ENCODE measurements at regions not wholly inside any gene's neighbourhood (a gene's known extent, or its start where the extent isn't known, plus 50 kb on each side); places are given as distances from the start of the nearest gene placed in this dataset.

DNA sequence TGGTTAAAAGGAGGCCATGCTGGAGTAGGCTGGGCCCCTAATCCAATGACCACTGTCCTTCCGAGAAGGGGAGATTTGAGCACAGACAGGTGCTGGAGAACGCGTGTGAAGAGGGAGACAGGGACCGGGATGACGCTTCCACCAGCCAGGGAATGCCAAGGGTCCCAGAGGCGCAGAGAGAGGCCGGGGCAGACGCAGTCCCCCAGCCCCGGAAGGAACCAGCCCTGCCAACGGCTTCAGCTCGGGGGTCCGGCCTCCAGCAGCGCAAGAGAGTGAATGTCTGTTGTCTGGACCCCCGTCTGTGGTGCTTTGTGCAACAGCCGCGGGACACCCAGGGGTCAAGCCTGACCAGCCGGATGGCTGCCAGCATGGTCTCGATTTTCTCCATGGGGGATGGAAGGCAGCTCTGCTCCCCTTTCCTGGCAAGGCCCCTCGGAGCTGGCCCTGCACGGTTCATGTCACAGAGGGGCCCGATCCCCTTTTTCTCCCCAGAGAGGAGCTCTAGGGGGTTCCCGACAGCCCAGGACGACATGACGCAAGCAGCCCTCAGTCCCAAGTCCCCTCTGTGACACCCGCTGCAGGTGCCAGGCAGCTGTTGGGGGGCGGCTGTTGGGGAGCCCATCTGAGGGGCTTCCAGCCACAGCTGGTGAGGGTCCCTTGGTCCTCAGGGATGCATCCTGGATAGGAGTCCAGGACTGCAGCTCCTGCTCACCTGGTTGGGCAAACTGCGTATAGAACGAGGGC lies 73.5 kb downstream of the SIK1 start:
- no peak for TF ChIP-seq GATA2 (IDR thresholded peaks at IDR 0.05; ENCODE audit: low read depth, low read length)
- no peak for TF ChIP-seq GATA3 (IDR thresholded peaks at IDR 0.05; ENCODE audit: low read depth, low read length)

DNA sequence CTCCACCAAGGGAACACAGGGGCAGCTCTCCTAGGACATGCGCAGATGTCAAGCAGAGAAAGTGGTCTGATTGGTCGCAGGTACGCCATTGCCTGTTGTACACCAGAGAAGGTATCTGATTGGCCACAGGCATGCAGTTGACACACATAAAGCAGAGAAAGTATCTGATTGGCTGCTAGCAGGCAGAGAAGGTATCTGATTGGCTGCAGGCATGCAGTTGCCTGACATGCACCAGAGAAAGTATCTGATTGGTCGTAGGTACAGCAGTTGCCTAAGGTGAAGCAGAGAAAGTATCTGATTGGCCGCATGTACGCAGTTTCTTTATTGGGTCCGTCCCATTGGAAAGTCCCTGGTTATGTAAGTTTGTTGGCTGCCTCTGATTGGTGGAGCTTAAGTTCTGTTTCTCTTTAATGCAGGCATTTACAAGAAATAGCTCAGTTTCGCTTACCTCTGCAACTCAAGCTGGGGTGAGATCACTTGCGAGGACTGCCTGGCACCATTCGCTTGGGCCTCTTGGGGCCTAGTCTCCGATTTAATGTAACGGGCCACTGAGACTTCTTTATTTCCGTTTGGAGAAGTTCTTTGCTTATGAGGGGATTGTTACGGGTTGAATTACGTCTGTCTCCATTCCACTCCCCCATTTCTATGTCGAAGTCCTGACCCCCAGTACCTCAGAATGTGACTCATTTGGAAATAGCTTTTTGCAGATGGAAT lies 74.2 kb downstream of the SIK1 start:
- TF ChIP-seq GATA2 (IDR thresholded peaks at IDR 0.05; ENCODE audit: low read depth, low read length) = no peak
- TF ChIP-seq GATA3 (IDR thresholded peaks at IDR 0.05; ENCODE audit: low read depth, low read length) = no peak

GRCh38 chr21:43352154-43352537 lies 74.8 kb downstream of the SIK1 start:
- no peak for TF ChIP-seq GATA3 (IDR thresholded peaks at IDR 0.05; ENCODE audit: low read depth, low read length)
- TF ChIP-seq GATA2 (IDR thresholded peaks at IDR 0.05; ENCODE audit: low read depth, low read length) = no peak

DNA sequence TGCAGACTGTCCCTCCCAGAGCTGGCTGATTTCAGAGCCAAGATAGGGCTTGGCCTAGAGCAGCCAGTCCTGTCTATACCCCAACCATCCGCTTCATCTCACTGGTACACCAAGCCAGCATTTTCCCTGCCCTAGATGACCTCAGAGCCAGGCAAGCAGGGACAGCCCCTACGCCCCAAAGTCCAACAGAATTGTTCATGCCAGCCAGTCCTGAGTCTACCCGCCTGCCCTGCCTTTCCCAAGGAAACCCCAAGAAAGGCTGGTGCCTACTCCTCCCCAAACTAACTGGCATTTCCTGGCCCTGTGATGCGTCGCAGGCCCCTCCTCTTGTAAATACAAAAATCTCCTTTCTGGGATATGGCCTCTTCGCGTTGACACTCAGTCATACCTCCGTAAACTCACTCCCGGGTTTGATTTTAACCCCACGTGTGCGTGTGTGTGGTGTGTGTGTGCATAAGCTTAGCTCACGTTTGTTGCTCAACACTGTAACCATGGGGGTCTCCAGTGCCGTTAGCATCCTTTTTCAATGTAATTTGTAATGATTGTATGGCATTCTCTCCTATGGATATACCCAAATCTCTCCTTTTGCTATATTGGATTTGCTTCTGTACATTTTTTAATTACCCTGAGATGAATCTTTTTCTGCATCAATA lies 75.3 kb downstream of the SIK1 start:
- TF ChIP-seq GATA2 (IDR thresholded peaks at IDR 0.05; ENCODE audit: low read depth, low read length) = no peak
- TF ChIP-seq GATA3 (IDR thresholded peaks at IDR 0.05; ENCODE audit: low read depth, low read length) = no peak

- TF ChIP-seq GATA2 (IDR thresholded peaks at IDR 0.05; ENCODE audit: low read depth, low read length) (no peak), GATA3 (IDR thresholded peaks at IDR 0.05; ENCODE audit: low read depth, low read length) (no peak)
These were observed 77.3 kb downstream of the SIK1 start for GRCh38 chr21:43349644-43350043.

DNA sequence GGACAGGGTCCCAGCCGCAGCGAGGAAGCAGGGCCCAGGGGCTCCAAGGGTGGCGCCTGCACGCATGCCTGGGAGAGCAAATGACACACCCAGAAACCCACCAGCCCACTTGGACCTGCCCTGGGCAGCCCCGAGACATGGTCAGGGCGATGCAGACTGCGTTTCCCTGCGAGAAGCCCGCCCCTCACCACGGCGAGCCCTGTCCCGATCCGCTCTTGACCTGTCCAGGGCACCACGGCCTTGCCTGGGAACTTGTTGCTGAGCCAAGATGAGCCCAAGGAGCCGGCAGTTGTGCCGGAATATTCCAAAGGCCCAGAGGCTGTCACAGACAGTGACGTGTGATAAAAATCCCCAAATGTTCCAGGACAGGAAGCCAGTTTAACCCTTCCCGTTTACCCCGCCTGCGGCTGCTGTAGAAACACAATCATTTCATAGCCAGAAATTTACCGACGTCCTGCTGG lies 78.1 kb downstream of the SIK1 start:
- no peak for TF ChIP-seq GATA2 (IDR thresholded peaks at IDR 0.05; ENCODE audit: low read depth, low read length)
- no peak for TF ChIP-seq GATA3 (IDR thresholded peaks at IDR 0.05; ENCODE audit: low read depth, low read length)

GRCh38 chr21:43348170-43348766 lies 78.7 kb downstream of the SIK1 start:
- TF ChIP-seq GATA2 (IDR thresholded peaks at IDR 0.05; ENCODE audit: low read depth, low read length) (no peak), GATA3 (IDR thresholded peaks at IDR 0.05; ENCODE audit: low read depth, low read length) (no peak)

- TF ChIP-seq GATA2 (IDR thresholded peaks at IDR 0.05; ENCODE audit: low read depth, low read length) (no peak), GATA3 (IDR thresholded peaks at IDR 0.05; ENCODE audit: low read depth, low read length) (no peak)
These were observed 79.3 kb downstream of the SIK1 start for GRCh38 chr21:43347461-43348169.

GRCh38 chr21:43346551-43346950 lies 80.4 kb downstream of the SIK1 start:
- TF ChIP-seq GATA2 (IDR thresholded peaks at IDR 0.05; ENCODE audit: low read depth, low read length) = no peak
- no peak for TF ChIP-seq GATA3 (IDR thresholded peaks at IDR 0.05; ENCODE audit: low read depth, low read length)

DNA sequence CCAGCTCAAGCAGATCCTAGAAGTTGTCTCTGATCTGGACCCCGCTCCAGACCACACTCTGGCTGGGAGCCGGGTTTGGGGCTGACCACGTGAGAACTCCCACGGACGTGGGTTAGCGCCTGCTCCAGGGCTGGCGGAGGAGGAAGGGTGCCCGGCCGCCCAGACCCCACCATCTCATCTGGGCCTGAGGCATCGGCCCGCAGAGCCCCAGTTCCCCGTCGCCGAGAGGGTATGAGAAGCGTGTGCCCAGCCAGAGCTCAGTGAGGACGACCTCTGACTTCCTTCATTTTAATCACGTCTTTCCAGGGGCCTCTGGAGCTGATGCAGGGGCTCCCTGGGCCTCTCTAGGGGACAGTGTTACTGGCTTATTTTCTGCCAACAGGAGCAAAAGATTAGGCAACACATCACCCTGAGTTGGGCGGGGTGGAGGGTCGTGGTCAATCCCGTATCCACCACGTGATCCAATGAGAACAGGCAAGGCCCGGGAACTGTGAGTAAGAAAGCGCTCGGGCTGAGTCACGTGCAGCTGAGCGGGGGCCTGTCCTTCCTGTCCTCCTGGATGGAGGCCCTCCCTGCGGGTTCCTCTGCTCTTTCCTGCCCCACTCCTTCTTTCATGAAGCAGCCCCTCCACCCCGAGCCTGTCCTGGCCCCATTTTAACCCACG lies 81.1 kb downstream of the SIK1 start:
- TF ChIP-seq GATA3 (IDR thresholded peaks at IDR 0.05; ENCODE audit: low read depth, low read length) (no peak), GATA2 (IDR thresholded peaks at IDR 0.05; ENCODE audit: low read depth, low read length) (no peak)

GRCh38 chr21:43345046-43345745 lies 81.7 kb downstream of the SIK1 start:
- TF ChIP-seq GATA3 (IDR thresholded peaks at IDR 0.05; ENCODE audit: low read depth, low read length) (no peak), GATA2 (IDR thresholded peaks at IDR 0.05; ENCODE audit: low read depth, low read length) (no peak)

DNA sequence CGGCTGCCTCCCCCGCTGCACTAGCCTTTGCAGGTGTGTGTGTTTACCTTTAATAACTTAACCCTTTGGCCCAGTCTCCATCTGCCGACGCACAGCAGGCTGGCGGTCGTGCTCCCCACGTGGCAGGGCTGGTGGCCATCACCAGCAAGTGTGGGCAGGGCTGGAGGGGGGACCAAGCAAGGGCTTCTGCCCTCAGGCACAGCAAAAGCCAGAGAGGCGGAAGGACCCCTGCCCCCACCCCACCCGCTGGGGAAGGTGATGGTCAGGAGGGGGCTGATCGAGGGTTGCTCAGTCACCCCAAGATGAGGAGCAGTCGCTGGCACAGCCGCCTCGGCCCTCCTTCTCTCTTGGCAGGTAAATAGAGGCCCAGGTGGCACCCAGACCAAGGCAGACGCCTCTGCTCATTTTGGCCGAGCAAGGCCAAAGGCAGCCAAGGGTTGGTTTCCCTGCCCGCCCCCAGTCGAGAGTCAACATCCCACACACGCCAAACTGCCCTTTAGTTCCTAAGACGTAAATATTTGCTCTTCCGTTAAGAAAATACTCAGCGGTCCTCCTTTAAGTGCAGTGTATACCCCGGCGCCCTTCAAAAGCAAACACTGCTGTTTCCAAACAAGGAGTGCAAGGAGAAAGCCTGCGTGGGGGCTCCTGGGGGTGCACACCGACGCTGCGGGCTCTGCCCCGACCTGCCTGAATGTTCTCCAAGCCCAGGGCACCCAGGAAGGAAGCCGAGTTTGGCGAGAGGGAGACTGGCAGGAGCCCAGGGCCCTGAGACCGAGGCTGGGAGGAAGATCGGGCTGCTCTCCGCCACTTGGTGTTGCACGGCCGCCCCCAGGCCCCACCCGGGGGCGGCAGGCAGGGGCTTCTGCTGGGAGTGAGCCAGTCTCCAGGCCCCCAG lies 82.7 kb downstream of the SIK1 start:
- TF ChIP-seq GATA3 (IDR thresholded peaks at IDR 0.05; ENCODE audit: low read depth, low read length) (no peak), GATA2 (IDR thresholded peaks at IDR 0.05; ENCODE audit: low read depth, low read length) (no peak)
